HepG2 (cell line): ENCODE measurements at regions not wholly inside any gene's neighbourhood (a gene's known extent, or its start where the extent isn't known, plus 50 kb on each side); places are given as distances from the start of the nearest gene placed in this dataset.
"Not testable (repeated sequence)": the region's sequence is repeated elsewhere in the genome, so short reads cannot be mapped to it uniquely, and the experiment has no call there.

Experiments used
- ATAC-seq: fragments of 200-7000 bp; cut with Tn5 transposase; 3 replicates; pipeline ENCODE4 v1.9.1; 2020; ENCODE audit warnings: mild to moderate bottlenecking, moderate library complexity
- BruUV-seq: library from RNA; stranded (reverse); fragments of 400-500 nt; replicated peaks from 2 replicates; lab custom pipeline; 2021; lab: Mats Ljungman, UMichigan
- CTCF ChIA-PET: fragments of 300-600 bp; formaldehyde crosslinking; extraction: SDS; loops from one replicate; lab custom pipeline; 2021; ENCODE audit warnings: low total read pairs, inconsistent platforms, low intra/inter-chr PET ratio; lab: Yijun Ruan, JAX
- POLR2A ChIA-PET: fragments of 350-600 bp; sonication (Branson Sonifier 250); formaldehyde crosslinking; loops from one replicate; lab custom pipeline; 2020; ENCODE audit warnings: antibody characterized with exemption, inconsistent platforms; lab: Yijun Ruan, JAX
- DNase-seq: peaks from one replicate; pipeline ENCODE4 v3.0.0-alpha.2; 2015; ENCODE audit warnings: low spot score
- FAIRE-seq: peaks from 3 replicates; lab custom pipeline; 2011; peaks lifted over from hg19 to GRCh38; lab: Jason Lieb, UNC
- H2AFZ ChIP-seq: one replicate; pipeline ENCODE4 v1.6.1; 2011; ENCODE audit warnings: low read length, inconsistent platforms
- H3K27ac ChIP-seq: fragments of 300-600 bp; 3 replicates; pipeline ENCODE4 v1.8.0; 2011; ENCODE audit warnings: mixed run types, mild to moderate bottlenecking, mixed read lengths, low read length, inconsistent platforms; ENCODE audit not compliant: insufficient read depth; ENCODE audit errors: extremely low read length
- H3K27me3 ChIP-seq, 2 experiments: fragments of 200-600 bp in 1 of 2; 2 replicates in 1 of 2; 3 replicates in 1 of 2; pipeline versions ENCODE4 v1.6.0 to v1.8.0; 2011; ENCODE audit warnings: low read length in 2 of 2, mild to moderate bottlenecking in 2 of 2, moderate library complexity in 2 of 2, inconsistent platforms in 1 of 2; ENCODE audit not compliant: insufficient read depth in 2 of 2, control insufficient read depth in 1 of 2
- H3K36me3 ChIP-seq, 2 experiments: fragments of 200-600 bp in 1 of 2; replicated peaks in 1 of 2; 2 replicates in 1 of 2; 3 replicates in 1 of 2; pipeline versions ENCODE4 v1.5.1 to v1.8.0; 2011; ENCODE audit warnings: low read length in 2 of 2, inconsistent platforms in 1 of 2; ENCODE audit not compliant: insufficient read depth in 2 of 2, control insufficient read depth in 1 of 2
- H3K4me1 ChIP-seq: 2 replicates; pipeline ENCODE4 v1.5.1; 2012; ENCODE audit warnings: low read length, inconsistent platforms; ENCODE audit not compliant: insufficient read depth
- H3K4me2 ChIP-seq: 2 replicates; pipeline ENCODE4 v1.6.0; 2011; ENCODE audit warnings: low read depth, low read length, inconsistent platforms
- H3K4me3 ChIP-seq, 3 experiments: fragments of 200-600 bp in 1 of 3; sonication (generic), shearing (Covaris generic) in 1 of 3; replicated peaks in 1 of 3; 2 replicates each; pipeline ENCODE4 v1.5.1; 2011 to 2016; ENCODE audit warnings: low read length in 3 of 3, inconsistent platforms in 2 of 3, low read depth in 2 of 3, mild to moderate bottlenecking in 2 of 3, control low read depth in 1 of 3, mixed read lengths in 1 of 3; ENCODE audit not compliant: insufficient read depth in 1 of 3
- H3K79me2 ChIP-seq: one replicate; pipeline ENCODE4 v1.6.1; 2011; ENCODE audit warnings: low read length, inconsistent platforms; ENCODE audit not compliant: insufficient read depth
- H3K9ac ChIP-seq: 2 replicates; pipeline ENCODE4 v1.6.0; 2011; ENCODE audit warnings: mild to moderate bottlenecking, low read depth, low read length, inconsistent platforms; ENCODE audit not compliant: insufficient read depth
- H3K9me3 ChIP-seq: 2 replicates; pipeline ENCODE4 v1.5.1; 2012; ENCODE audit warnings: mild to moderate bottlenecking, low read length
- H4K20me1 ChIP-seq: 2 replicates; pipeline ENCODE4 v1.6.0; 2011; ENCODE audit warnings: inconsistent platforms, mild to moderate bottlenecking, low read length, moderate library complexity; ENCODE audit not compliant: insufficient read depth
- GFI1 ChIP-seq: sonication (generic); formaldehyde crosslinking; IDR thresholded peaks from 2 replicates; pipeline ENCODE4 v1.5.0; 2020; ENCODE audit warnings: missing genetic modification reagents, mild to moderate bottlenecking, borderline replicate concordance
- HDAC1 ChIP-seq: sonication (generic); formaldehyde crosslinking; IDR thresholded peaks from 2 replicates; pipeline ENCODE4 v1.5.1; 2020; ENCODE audit warnings: mild to moderate bottlenecking, missing genetic modification reagents
- KLF11 ChIP-seq: IDR thresholded peaks from 2 replicates; pipeline ENCODE4 v1.6.1; 2016; ENCODE audit warnings: missing compliant biosample characterization
- ZMYM3 ChIP-seq: sonication (generic); formaldehyde crosslinking; IDR thresholded peaks from 2 replicates; pipeline ENCODE4 v1.5.1; 2020; ENCODE audit warnings: mild to moderate bottlenecking, missing genetic modification reagents
- ZNF570 ChIP-seq: sonication (generic); formaldehyde crosslinking; IDR thresholded peaks from 2 replicates; pipeline ENCODE4 v1.4.0; 2020; ENCODE audit warnings: mild to moderate bottlenecking, missing genetic modification reagents, borderline replicate concordance
- WGBS: methylation state at CpG from one replicate; pipeline ENCODE4 v1.1.6; 2017; ENCODE audit warnings: low lambda C conversion rate; 5-methylcytosine and 5-hydroxymethylcytosine counted together
- in situ Hi-C: cut with HindIII; loops from 2 replicates; pipeline ENCODE4 v1.10.0; 2017; ENCODE audit warnings: low pct_unique_long_range_greater_than_20kb; ENCODE audit not compliant: extremely low pct_ligation_motif_present
- intact Hi-C: fragments of 100-400 bp; cut with micrococcal nuclease; formaldehyde crosslinking; loops from one replicate; pipeline ENCODE4 v1.10.0; 2022; ENCODE audit not compliant: unreplicated experiment

GRCh38 chr7:66553001-66553400, 75.7 kb upstream of the KCTD7 start:
- over 99% methylated on average over 9 of the region's 9 CpGs for WGBS
- Histone ChIP-seq H3K27me3 (no peaks in the 10 kb centered on the region), H4K20me1 (0 out of 2 replicates have a peak, but pooled peaks cover 3% of the 10 kb centered on the region), H3K4me2 (no peak overlapping the region), H3K9ac (no peak overlapping the region), H3K4me1 (no peaks in the 10 kb centered on the region), H3K4me3 (no peak overlapping the region), H3K79me2 (no peaks in the 10 kb centered on the region), H3K36me3 (peaks cover 21 to 48% of the 10 kb centered on the region in 2 experiments; a peak in 4 of 5 replicates), H2AFZ (no peak overlapping the region), H3K9me3 (no peaks in the 10 kb centered on the region), H3K27ac (no peak overlapping the region)
- in situ Hi-C loops, result no loop called here
- POLR2A ChIA-PET, result no interaction called here
- intact Hi-C loops, result loop anchor here (10.0 kb wide), 1 partner anchor 102 kb away; no protein-coding TSS in a partner anchor
- FAIRE-seq, result no peak
- TF ChIP-seq ZNF570, result no peak
- no peak for TF ChIP-seq KLF11 (CRISPR knock-in tag)
- no peak for TF ChIP-seq GFI1 (CRISPR knock-in tag)
- TF ChIP-seq HDAC1 (CRISPR knock-in tag), result no peak
- no peak for TF ChIP-seq ZMYM3
- TF ChIP-seq, all 625 proteins: peak for 0
- CTCF ChIA-PET, result no interaction called here
- DNase-seq, result no peak
- BruUV-seq, result no TSS peak
- ATAC-seq, result no peak

DNA sequence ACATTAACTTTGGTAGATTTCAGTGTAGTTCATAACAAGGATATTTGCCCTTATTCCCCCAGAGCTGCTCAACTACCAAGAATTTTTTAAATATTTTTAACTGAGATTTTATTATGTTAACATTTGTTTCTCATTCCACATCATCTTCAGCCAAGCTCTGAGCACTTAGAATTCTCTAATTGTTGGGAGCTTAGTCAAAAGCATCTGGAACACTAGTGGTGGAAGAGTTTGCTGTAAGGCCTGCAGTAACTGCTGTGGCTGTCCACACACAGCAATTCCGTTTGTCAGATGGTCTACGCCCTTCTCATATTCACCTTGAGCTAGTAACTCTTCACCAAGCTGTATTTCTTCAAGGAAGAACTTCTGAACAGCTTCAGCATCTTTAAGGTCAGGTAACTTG, 75.0 kb upstream of the KCTD7 start:
- H4K20me1 ChIP-seq, DNase-seq, H3K79me2 ChIP-seq, BruUV-seq, H3K27me3 ChIP-seq, CTCF ChIA-PET, FAIRE-seq, H3K4me3 ChIP-seq, H2AFZ ChIP-seq, H3K9me3 ChIP-seq, H3K27ac ChIP-seq, H3K4me1 ChIP-seq, POLR2A ChIA-PET, in situ Hi-C loops, H3K9ac ChIP-seq, H3K4me2 ChIP-seq, ATAC-seq: not testable (repeated sequence)
- 47% methylated on average over 2 of the region's 2 CpGs for WGBS
- intact Hi-C loops, result loop anchor here (10.0 kb wide), 1 partner anchor 101 kb away; no protein-coding TSS in a partner anchor
- peaks cover 23 to 49% of the 10 kb centered on the region in 2 experiments; a peak in 4 of 5 replicates for H3K36me3 ChIP-seq

- H3K79me2 ChIP-seq, DNase-seq, H4K20me1 ChIP-seq, H3K4me2 ChIP-seq, FAIRE-seq, H3K4me1 ChIP-seq, H3K9me3 ChIP-seq, H3K27ac ChIP-seq, ATAC-seq, H2AFZ ChIP-seq, H3K27me3 ChIP-seq, BruUV-seq, CTCF ChIA-PET, POLR2A ChIA-PET, H3K9ac ChIP-seq, in situ Hi-C loops, H3K4me3 ChIP-seq: not testable (repeated sequence)
- WGBS, result 96% methylated on average over 7 of the region's 8 CpGs
- intact Hi-C loops, result loop anchor here (10.0 kb wide), 1 partner anchor 101 kb away; no protein-coding TSS in a partner anchor
- peaks cover 24 to 52% of the 10 kb centered on the region in 2 experiments; a peak in 4 of 5 replicates for H3K36me3 ChIP-seq
Observed at GRCh38 chr7:66554291-66554690, 74.4 kb upstream of the KCTD7 start.

DNA sequence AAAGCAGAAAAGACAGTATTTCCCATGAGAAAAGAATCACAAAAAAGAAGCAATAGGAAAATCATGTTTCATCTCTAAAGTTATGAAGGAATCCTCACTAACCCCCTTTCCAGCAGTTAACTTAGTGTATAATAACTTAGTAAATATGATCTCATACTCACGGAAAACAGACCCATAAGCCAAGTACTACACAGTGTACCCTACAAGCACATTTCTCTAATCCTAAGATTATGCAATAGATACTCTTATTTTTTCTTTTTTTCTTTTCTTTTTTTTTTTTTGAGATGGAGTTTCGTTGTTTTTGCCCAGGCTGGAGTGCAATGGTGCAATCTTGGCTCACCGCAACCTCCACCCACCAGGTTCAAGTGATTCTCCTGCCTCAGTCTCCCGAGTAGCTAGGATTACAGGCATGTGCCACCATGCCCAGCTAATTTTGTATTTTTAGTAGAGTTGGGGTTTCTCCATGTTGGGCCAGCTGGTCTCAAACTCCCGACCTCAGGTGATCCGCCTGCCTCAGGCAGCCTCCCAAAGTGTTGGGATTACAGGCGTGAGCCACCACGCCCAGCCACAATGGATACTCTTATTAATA, 73.7 kb upstream of the KCTD7 start:
- H4K20me1 ChIP-seq, CTCF ChIA-PET, H3K4me3 ChIP-seq, FAIRE-seq, in situ Hi-C loops, POLR2A ChIA-PET, ATAC-seq, H2AFZ ChIP-seq, H3K27ac ChIP-seq, H3K27me3 ChIP-seq, H3K79me2 ChIP-seq, H3K9me3 ChIP-seq, BruUV-seq, H3K9ac ChIP-seq, H3K4me2 ChIP-seq, H3K4me1 ChIP-seq, DNase-seq: not testable (repeated sequence)
- intact Hi-C loops, result loop anchor here (10.0 kb wide), 1 partner anchor 100 kb away; no protein-coding TSS in a partner anchor
- H3K36me3 ChIP-seq, result peaks cover 21 to 52% of the 10 kb centered on the region in 2 experiments; a peak in 4 of 5 replicates
- WGBS, result 99% methylated on average over 6 of the region's 8 CpGs
